H9 (cell line): ENCODE measurements at regions not wholly inside any gene's neighbourhood (a gene's known extent, or its start where the extent isn't known, plus 50 kb on each side); places are given as distances from the start of the nearest gene placed in this dataset.

Experiments used
- DNase-seq: peaks from one replicate; pipeline ENCODE4 v3.0.0-alpha.2; 2017
- H2AFZ ChIP-seq: one replicate; pipeline ENCODE4 v1.6.1; 2013; ENCODE audit warnings: mild to moderate bottlenecking, low read length, control low read depth, moderate library complexity
- H2AK5ac ChIP-seq: 2 replicates; pipeline ENCODE4 v1.6.1; 2013; ENCODE audit warnings: low read length, control low read depth, mixed read lengths; ENCODE audit not compliant: insufficient read length
- H2BK120ac ChIP-seq: one replicate; pipeline ENCODE4 v1.6.1; 2013; ENCODE audit warnings: low read depth, mild to moderate bottlenecking, low read length, control low read depth, inconsistent platforms; ENCODE audit not compliant: poor library complexity, severe bottlenecking
- H2BK12ac ChIP-seq: 2 replicates; pipeline ENCODE4 v1.6.1; 2013; ENCODE audit warnings: low read length, control low read depth, mixed read lengths, low read depth; ENCODE audit not compliant: insufficient read length
- H2BK15ac ChIP-seq: 2 replicates; pipeline ENCODE4 v1.6.1; 2013; ENCODE audit warnings: low read depth, low read length, control low read depth
- H2BK20ac ChIP-seq: one replicate; pipeline ENCODE4 v1.6.1; 2013; ENCODE audit warnings: low read depth, mild to moderate bottlenecking, low read length, control low read depth, inconsistent platforms; ENCODE audit not compliant: poor library complexity, severe bottlenecking
- H2BK5ac ChIP-seq: 2 replicates; pipeline ENCODE4 v1.6.1; 2013; ENCODE audit warnings: low read length, control low read depth, mixed read lengths; ENCODE audit not compliant: insufficient read length
- H3K14ac ChIP-seq: 2 replicates; pipeline ENCODE4 v1.6.1; 2013; ENCODE audit warnings: low read length, control low read depth; ENCODE audit not compliant: insufficient read depth
- H3K18ac ChIP-seq: 2 replicates; pipeline ENCODE4 v1.6.1; 2013; ENCODE audit warnings: low read depth, mild to moderate bottlenecking, mixed read lengths, low read length, control low read depth; ENCODE audit not compliant: insufficient read length
- H3K23ac ChIP-seq: 2 replicates; pipeline ENCODE4 v1.6.1; 2013; ENCODE audit warnings: low read length, control low read depth, mixed read lengths, low read depth; ENCODE audit not compliant: insufficient read length
- H3K23me2 ChIP-seq: 2 replicates; pipeline ENCODE4 v1.6.1; 2013; ENCODE audit warnings: low read depth, mild to moderate bottlenecking, mixed read lengths, low read length, control low read depth; ENCODE audit not compliant: insufficient read length, poor library complexity, severe bottlenecking
- H3K27ac ChIP-seq: 2 replicates; pipeline ENCODE4 v1.5.1; 2013; ENCODE audit warnings: low read length, control low read depth, mixed read lengths, low read depth; ENCODE audit not compliant: insufficient read length
- H3K27me3 ChIP-seq: 2 replicates; pipeline ENCODE4 v1.6.1; 2013; ENCODE audit warnings: low read length, control low read depth, inconsistent platforms; ENCODE audit not compliant: insufficient read depth
- H3K4ac ChIP-seq: 2 replicates; pipeline ENCODE4 v1.6.1; 2013; ENCODE audit warnings: low read depth, mild to moderate bottlenecking, control low read depth, inconsistent platforms, low read length, moderate library complexity
- H3K4me1 ChIP-seq: 2 replicates; pipeline ENCODE4 v1.6.1; 2013; ENCODE audit warnings: low read length, control low read depth, inconsistent platforms; ENCODE audit not compliant: insufficient read depth
- H3K4me2 ChIP-seq: 2 replicates; pipeline ENCODE4 v1.6.1; 2013; ENCODE audit warnings: low read length, control low read depth, mixed read lengths; ENCODE audit not compliant: insufficient read length, insufficient read depth
- H3K56ac ChIP-seq: 2 replicates; pipeline ENCODE4 v1.6.1; 2013; ENCODE audit warnings: low read depth, mild to moderate bottlenecking, mixed read lengths, low read length, control low read depth; ENCODE audit not compliant: insufficient read length
- H3K79me1 ChIP-seq: 2 replicates; pipeline ENCODE4 v1.6.1; 2013; ENCODE audit warnings: low read depth, mild to moderate bottlenecking, moderate library complexity, low read length, control low read depth, inconsistent platforms; ENCODE audit not compliant: insufficient read depth, poor library complexity, severe bottlenecking
- H3K79me2 ChIP-seq: 2 replicates; pipeline ENCODE4 v1.6.1; 2013; ENCODE audit warnings: low read length, control low read depth, inconsistent platforms; ENCODE audit not compliant: insufficient read depth
- H3K9ac ChIP-seq: 2 replicates; pipeline ENCODE4 v1.6.1; 2013; ENCODE audit warnings: low read length, control low read depth, mixed read lengths; ENCODE audit not compliant: insufficient read length; ENCODE audit errors: extremely low read depth
- H3K9me3 ChIP-seq: one replicate; pipeline ENCODE4 v1.6.1; 2013; ENCODE audit warnings: low read depth, low read length, inconsistent platforms; ENCODE audit not compliant: control insufficient read depth
- H3T11ph ChIP-seq: one replicate; pipeline ENCODE4 v1.6.1; 2013; ENCODE audit warnings: mild to moderate bottlenecking, low read length, control low read depth, inconsistent platforms
- H4K20me1 ChIP-seq: one replicate; pipeline ENCODE4 v1.6.1; 2013; ENCODE audit not compliant: control insufficient read depth, insufficient read length, insufficient read depth
- H4K5ac ChIP-seq: 2 replicates; pipeline ENCODE4 v1.6.1; 2013; ENCODE audit warnings: low read depth, mild to moderate bottlenecking, mixed read lengths, low read length, control low read depth; ENCODE audit not compliant: insufficient read length
- H4K8ac ChIP-seq: replicated peaks from 2 replicates; pipeline ENCODE4 v1.6.1; 2013; ENCODE audit warnings: low read length, control low read depth, mixed read lengths, low read depth; ENCODE audit not compliant: insufficient read length
- H4K91ac ChIP-seq: 2 replicates; pipeline ENCODE4 v1.6.1; 2013; ENCODE audit warnings: low read depth, mild to moderate bottlenecking, moderate library complexity, mixed read lengths, low read length, control low read depth; ENCODE audit not compliant: insufficient read length
- H3K27ac Mint-ChIP-seq, 3 experiments: 2 replicates in 2 of 3; 3 replicates in 1 of 3; pipeline ENCODE4 v1.8.0; 2020 to 2021; ENCODE audit warnings: mixed read lengths in 3 of 3, mild to moderate bottlenecking in 1 of 3, moderate library complexity in 1 of 3
- H3K27me3 Mint-ChIP-seq: 2 replicates; pipeline ENCODE4 v1.8.0; 2021; ENCODE audit warnings: low read depth, mild to moderate bottlenecking, moderate library complexity, mixed read lengths
- H3K36me3 Mint-ChIP-seq, 3 experiments: 2 replicates in 2 of 3; 3 replicates in 1 of 3; pipeline ENCODE4 v1.8.0; 2020 to 2021; ENCODE audit warnings: low read depth in 3 of 3, mixed read lengths in 3 of 3; ENCODE audit not compliant: insufficient read depth in 1 of 3
- H3K4me1 Mint-ChIP-seq, 2 experiments: 2 replicates each; pipeline ENCODE4 v1.8.0; 2020; ENCODE audit warnings: mixed read lengths in 2 of 2
- H3K4me3 Mint-ChIP-seq, 2 experiments: 2 replicates in 1 of 2; 3 replicates in 1 of 2; pipeline ENCODE4 v1.8.0; 2020 to 2021; ENCODE audit warnings: mild to moderate bottlenecking in 2 of 2, mixed read lengths in 2 of 2, moderate library complexity in 1 of 2
- H3K9me3 Mint-ChIP-seq, 2 experiments: 2 replicates in 1 of 2; 3 replicates in 1 of 2; pipeline ENCODE4 v1.8.0; 2020; ENCODE audit warnings: mild to moderate bottlenecking in 2 of 2, mixed read lengths in 2 of 2, moderate library complexity in 1 of 2
- WGBS: extraction: QIAGEN DNeasy Blood & Tissue Kit; methylation state at CpG from one replicate; pipeline ENCODE4 v1.1.7; 2013; ENCODE audit warnings: missing lambda C conversion rate, low lambda C conversion rate, mixed read lengths; ENCODE audit not compliant: insufficient read length; ENCODE audit errors: extremely low coverage; 5-methylcytosine and 5-hydroxymethylcytosine counted together
- TF ChIP-seq, protein P1 (sequence below): fragments of 200-600 bp; sonication (generic); conservative IDR thresholded peaks from 3 replicates; pipeline ENCODE4 v1.8.0; 2021; ENCODE audit warnings: antibody characterized with exemption, mild to moderate bottlenecking

GRCh38 chr6:104014163-104014959 is 845.4 kb downstream of the HACE1 start:
- Histone ChIP-seq H2AK5ac (no peak overlapping the region), H2BK5ac (no peak overlapping the region), H3K23me2 (no peaks in the 10 kb centered on the region), H3K79me2 (no peaks in the 10 kb centered on the region), H3T11ph (no peak overlapping the region), H2BK120ac (no peak overlapping the region), H4K5ac (no peak overlapping the region), H4K20me1 (no peaks in the 10 kb centered on the region), H4K8ac (no peak overlapping the region), H3K23ac (no peak overlapping the region), H2BK20ac (no peak overlapping the region), H2AFZ (no peak overlapping the region), H4K91ac (no peak overlapping the region), H2BK15ac (no peak overlapping the region), H3K79me1 (no peaks in the 10 kb centered on the region), H3K56ac (no peak overlapping the region), H3K9ac (no peak overlapping the region), H3K27ac (no peak overlapping the region), H3K14ac (no peak overlapping the region), H3K4me1 (no peaks in the 10 kb centered on the region), H3K18ac (no peak overlapping the region), H3K4me2 (no peak overlapping the region), H3K4ac (no peak overlapping the region), H3K9me3 (no peaks in the 10 kb centered on the region), H3K27me3 (no peaks in the 10 kb centered on the region), H2BK12ac (no peak overlapping the region)
- Mint-ChIP-seq H3K4me1 (peaks cover 18% of the 10 kb centered on the region in 2 experiments), H3K36me3 (no peaks in the 10 kb centered on the region; a peak in 1 of 7 replicates), H3K27me3 (no peaks in the 10 kb centered on the region), H3K27ac (peak overlapping the region; percentile 34 to 76 (median 61); a peak in 5 of 7 replicates), H3K4me3 (no peak overlapping the region), H3K9me3 (no peaks in the 10 kb centered on the region)
- TF ChIP-seq, protein P1, sequence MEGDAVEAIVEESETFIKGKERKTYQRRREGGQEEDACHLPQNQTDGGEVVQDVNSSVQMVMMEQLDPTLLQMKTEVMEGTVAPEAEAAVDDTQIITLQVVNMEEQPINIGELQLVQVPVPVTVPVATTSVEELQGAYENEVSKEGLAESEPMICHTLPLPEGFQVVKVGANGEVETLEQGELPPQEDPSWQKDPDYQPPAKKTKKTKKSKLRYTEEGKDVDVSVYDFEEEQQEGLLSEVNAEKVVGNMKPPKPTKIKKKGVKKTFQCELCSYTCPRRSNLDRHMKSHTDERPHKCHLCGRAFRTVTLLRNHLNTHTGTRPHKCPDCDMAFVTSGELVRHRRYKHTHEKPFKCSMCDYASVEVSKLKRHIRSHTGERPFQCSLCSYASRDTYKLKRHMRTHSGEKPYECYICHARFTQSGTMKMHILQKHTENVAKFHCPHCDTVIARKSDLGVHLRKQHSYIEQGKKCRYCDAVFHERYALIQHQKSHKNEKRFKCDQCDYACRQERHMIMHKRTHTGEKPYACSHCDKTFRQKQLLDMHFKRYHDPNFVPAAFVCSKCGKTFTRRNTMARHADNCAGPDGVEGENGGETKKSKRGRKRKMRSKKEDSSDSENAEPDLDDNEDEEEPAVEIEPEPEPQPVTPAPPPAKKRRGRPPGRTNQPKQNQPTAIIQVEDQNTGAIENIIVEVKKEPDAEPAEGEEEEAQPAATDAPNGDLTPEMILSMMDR = no peak
- no peak for DNase-seq
- WGBS = no CpG with 5 or more reads among the region's 2 CpGs
